GM19351 (cell line): ENCODE measurements at regions not wholly inside any gene's neighbourhood (a gene's known extent, or its start where the extent isn't known, plus 50 kb on each side); places are given as distances from the start of the nearest gene placed in this dataset.

ENCODE experiments used
- ATAC-seq: cut with Tn5 transposase; IDR thresholded peaks from one replicate; pipeline ENCODE4 v1.9.1; 2021; ENCODE audit warnings: mild to moderate bottlenecking, moderate library complexity; ENCODE audit not compliant: unreplicated experiment

DNA sequence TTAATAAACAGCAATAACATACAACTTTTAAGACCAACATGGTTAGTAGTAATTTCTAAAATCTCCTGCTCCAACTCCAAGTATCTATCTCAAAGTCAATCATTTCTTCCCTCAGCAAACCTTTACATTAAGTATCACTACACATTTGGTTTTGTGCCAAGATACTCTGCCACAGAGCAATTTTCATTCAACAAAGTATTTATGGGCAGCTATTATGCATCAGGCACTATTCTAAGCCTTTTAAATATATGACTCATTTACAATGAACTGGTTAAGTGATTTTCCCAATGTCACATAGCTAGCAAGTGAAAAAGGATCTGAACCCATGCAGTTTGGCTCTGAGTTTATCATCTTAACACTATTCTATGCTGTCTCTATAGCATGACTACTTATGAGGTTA, 264.3 kb downstream of the NOL4 start:
- ATAC-seq, result no peak

GRCh38 chr18:33959609-33960008, 265.1 kb downstream of the NOL4 start:
- ATAC-seq, result no peak

DNA sequence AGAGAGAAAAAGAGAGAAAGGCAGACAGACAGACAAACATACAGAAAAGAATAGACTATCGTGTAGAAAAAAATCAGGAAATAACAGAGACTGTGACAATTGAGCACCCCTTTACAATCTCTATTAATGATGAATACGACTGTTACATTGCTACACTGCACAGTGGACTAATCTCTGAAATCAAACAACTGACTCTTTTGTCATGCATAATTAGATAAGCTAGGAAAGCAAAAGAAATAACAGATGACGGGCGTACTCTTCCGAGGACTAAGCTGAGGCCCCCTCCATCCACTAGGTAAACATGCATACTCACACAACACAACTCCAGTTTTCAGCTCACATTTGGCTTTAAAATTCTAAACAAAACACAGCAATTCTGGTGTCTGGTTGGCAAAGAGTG, 267.0 kb downstream of the NOL4 start:
- ATAC-seq, result no peak

DNA sequence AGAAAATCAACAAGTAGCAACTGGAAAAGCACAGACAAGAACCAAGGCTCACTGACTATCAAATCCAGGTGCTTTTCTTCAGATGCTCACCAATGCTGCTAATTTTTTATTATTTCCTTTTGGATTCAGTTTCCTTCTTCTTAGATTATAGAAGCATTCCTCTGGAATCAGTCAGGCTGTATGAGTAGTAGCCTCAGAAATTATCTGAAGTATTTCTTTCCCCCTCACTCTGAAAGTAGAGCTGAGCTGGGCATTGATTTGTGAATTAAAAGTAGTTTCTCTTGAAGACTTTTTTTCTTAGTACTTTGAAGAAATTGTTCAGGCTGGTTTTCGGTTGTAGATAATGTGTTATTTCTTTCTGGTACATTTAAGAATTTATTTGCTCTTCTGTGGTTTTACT, 273.7 kb downstream of the NOL4 start:
- no peak for ATAC-seq

- ATAC-seq, result no peak
These were observed 278.4 kb downstream of the NOL4 start for GRCh38 chr18:33946336-33946735.

DNA sequence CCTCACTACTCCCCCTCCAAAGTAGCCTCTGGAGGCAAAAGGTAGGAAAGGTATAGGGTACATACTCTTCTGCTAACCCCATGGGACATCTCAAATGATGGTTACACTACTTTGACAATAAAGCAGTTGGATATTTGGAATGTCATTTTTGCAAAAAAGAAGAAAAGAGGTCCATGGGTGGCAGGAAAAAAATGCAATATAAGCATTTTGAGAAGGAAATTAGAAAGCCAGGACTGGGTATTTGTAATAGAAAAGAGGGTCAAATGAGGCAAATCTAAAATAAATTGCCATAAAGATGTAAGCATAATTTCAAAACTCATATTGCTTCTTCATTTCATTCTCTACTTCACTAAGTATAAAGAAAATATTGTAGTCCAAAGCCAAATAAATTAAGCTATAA, 280.2 kb downstream of the NOL4 start:
- no peak for ATAC-seq

DNA sequence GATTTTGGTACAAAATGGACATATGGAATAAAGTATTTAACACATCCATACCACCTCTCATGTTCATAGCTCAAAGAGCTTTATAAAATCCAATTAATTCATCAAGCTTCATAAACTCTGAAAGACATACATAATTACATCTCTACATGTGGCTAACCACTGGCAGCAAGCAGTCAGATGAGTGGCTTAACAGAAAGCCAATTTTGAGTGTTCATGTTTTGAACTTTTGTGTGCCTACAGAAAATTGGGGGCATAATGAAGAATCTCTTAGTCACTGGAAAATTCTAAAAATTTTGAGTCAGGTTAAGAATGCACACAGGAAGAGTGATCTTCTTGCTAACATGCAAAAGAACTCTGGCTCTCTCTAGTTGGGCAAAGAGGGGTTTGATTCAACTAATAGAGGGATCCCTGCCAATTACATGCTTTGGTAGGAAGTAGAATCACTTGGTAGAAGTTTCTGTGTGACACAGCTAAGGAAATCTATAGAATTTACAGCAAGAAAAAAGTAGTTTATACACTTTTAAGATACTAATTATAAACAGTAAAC, 287.4 kb downstream of the NOL4 start:
- no peak for ATAC-seq

DNA sequence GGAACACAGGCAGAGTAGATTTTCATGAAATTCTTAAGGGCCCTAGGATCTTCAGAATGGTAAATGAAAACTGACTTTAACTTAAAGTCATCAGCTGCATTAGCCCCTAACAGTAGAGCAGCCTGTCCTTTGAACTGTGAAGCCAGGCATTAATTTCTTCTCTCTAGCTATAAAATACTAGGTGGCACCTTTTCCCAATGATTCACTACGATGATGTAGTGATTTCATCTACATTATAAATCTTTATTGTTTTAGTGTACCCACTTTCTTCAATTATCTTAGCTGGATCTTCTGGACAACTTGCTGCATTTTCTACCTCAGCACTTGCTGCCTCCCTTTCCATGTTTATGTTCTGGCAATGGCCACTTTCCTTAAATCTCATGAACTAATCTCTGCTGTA, 290.5 kb downstream of the NOL4 start:
- no peak for ATAC-seq

DNA sequence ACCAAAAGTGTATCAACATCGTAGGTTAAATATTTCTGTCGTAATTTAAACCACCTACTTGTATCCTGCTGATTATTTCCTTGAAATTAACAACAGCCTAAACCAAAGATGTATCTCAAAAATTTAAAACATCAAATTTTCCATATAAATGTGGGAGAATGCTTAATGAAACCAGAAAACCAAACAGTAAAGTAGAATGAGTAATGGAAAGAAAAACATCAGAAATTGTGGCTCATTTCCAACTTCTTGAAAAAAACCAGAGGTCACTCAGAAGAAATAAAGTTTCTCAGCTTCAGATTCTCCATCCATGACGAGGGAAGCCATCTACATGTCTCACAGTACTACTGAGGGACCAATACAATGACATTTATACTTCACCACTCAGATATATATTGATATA, 296.5 kb downstream of the NOL4 start:
- ATAC-seq, result no peak

- no peak for ATAC-seq
These were observed 300.1 kb downstream of the NOL4 start for GRCh38 chr18:33924576-33924975.

DNA sequence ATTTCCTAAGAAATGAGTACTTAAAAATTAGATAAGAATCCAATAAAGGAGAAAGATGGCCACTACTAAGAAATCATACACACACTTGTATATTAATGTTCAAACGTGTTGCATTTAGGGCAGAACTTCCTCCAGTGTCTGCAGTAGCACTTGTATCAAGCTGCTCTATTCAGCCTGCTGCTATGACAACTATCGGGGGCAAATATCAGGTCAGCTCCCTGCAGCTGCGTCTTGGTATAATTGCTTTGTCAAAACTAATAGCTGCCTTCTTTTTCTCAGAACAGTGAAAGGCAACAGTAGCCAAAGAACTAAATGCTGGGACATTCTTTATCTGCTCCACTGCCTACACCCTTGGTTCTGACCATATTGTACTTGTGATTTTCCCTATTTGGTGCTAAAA, 300.7 kb downstream of the NOL4 start:
- ATAC-seq, result no peak

DNA sequence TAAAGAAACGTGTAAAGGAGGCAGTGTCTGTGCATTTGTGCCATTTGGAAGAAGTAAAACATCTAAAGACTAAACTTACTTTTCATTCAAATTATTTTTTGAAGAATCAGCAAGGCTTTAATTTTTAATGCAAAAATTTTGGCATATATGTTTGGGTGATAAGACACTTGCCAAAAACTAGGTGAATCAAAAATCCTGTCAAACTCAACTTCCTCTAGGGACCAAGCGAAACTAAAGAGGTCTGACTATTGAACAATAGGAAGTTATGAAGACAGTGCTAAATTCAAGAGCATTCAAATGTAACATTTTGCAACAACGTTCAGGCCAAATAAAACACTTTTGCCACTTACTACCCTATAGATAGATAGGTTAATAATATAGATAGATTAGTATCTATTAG, 306.1 kb downstream of the NOL4 start:
- ATAC-seq, result no peak

- no peak for ATAC-seq
These were observed 308.5 kb downstream of the NOL4 start for GRCh38 chr18:33916200-33916599.

DNA sequence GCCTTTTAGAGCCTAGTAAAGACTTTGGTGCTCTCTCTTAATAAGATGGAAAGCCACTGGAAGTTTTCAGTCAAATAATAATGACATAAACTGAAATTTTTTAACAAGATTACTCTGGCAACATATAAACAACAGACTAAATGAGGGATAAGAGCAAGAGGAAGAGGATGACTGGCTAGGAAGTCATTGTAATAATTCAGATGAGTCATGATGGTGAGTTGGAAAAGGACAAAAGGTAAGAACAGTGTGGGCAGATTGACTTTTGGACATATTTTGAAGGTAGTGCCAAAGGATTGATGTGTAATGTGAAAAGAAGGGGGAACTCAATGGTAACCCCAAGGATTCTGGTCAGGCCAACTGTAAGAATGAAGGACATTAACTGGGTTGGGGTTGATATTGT, 310.3 kb downstream of the NOL4 start:
- no peak for ATAC-seq

- no peak for ATAC-seq
These were observed 318.7 kb downstream of the NOL4 start for GRCh38 chr18:33906046-33906445.

DNA sequence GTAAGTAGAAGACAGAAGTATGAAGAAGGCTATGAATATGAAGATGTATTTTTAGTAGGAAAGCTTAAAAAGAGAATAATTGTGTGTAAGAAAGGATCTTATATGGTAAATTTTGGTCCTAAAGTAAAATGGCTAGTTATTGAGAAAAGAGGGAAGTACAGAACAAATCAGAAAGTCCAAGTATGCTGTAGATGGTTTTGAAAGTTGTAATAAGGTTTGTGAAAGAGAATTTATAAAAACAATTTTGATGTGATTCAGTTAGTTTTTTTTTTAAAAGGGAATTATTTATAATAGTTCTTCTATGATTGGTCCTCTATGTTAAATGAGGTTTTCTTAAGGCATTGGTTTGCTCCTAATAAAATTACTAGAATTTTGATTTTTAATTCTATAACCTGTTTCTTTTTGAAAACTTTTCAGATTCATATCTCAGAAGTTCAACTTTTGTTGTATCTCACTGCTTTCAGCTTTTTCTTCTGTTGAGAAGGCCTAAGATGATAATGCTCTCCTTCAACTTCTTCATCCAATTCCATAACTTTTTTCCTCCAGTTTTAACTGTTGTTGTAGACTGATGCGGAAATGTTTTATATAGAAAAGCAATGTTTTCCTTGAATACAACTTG, 322.7 kb downstream of the NOL4 start:
- ATAC-seq, result no peak

GRCh38 chr18:33900638-33901037, 322.6 kb downstream of the ASXL3 start:
- no peak for ATAC-seq

- no peak for ATAC-seq
These were observed 320.4 kb downstream of the ASXL3 start for GRCh38 chr18:33898427-33898826.

- ATAC-seq, result no peak
These were observed 300.2 kb downstream of the ASXL3 start for GRCh38 chr18:33878213-33878612.

DNA sequence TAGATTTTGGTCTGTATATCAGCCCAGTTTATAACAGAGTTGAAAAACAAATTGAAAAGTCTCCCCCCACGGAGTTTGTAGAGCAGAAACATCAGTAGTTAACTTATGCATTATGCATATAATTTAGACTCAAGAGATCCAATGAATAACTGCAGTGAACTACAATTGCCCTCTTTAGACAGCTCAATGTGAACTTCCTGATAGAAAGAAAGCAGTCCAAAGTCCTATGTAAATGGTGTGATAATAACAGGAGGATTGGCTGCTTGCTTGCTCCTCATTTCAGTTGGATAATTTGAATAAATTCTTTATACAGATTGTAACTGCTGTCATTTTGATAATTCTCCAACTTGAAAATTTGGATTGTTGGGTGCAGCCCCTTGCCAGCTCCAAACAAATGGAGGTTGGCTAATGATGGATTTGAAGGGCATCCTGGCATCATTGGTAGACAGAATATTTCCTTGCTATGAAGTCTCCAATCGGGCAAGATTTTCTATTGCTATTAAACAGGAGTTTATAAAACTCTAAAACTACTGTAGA, 297.1 kb downstream of the ASXL3 start:
- ATAC-seq, result no peak

- no peak for ATAC-seq
These were observed 295.1 kb downstream of the ASXL3 start for GRCh38 chr18:33873112-33873511.

- ATAC-seq, result no peak
These were observed 293.5 kb downstream of the ASXL3 start for GRCh38 chr18:33871363-33872025.
